ENCODE measurements at regions not wholly inside any gene's neighbourhood (a gene's known extent, or its start where the extent isn't known, plus 50 kb on each side); places are given as distances from the start of the nearest gene placed in this dataset.

GRCh38 chr11:110000031-110000502 is 93.1 kb upstream of the ZC3H12C start:
- no peak for DNase-seq
- 75% methylated on average over 6 of the region's 6 CpGs; no CpG with 5 or more reads in 1 of the 2 experiments for whole genome bisulfite sequencing, 2 experiments (ENCODE audit: insufficient coverage in 1 of 2, insufficient read length in 1 of 2)
- H3K4me3 Mint-ChIP-seq: no peak overlapping the region
- Histone ChIP-seq H3K4me3 (ENCODE audit: low read length) (no peak overlapping the region), H3K36me3 (ENCODE audit: control insufficient read depth, insufficient read depth, low read length) (no peaks in the 10 kb centered on the region), H3K9ac (ENCODE audit: extremely low read depth, low read length, poor library complexity, severe bottlenecking) (no peak overlapping the region), H3K9me3 (ENCODE audit: control insufficient read depth, low read length) (no peaks in the 10 kb centered on the region), H3K27me3 (ENCODE audit: control insufficient read depth, insufficient read depth, low read length, poor library complexity, severe bottlenecking) (no peaks in the 10 kb centered on the region), H3K4me1 (ENCODE audit: control insufficient read depth, insufficient read depth, low read length) (no peaks in the 10 kb centered on the region), H3K27ac (ENCODE audit: low read depth, low read length) (no peak overlapping the region)
- no peaks in the 10 kb centered on the region for H3K4me1 Mint-ChIP-seq
- H3K27me3 Mint-ChIP-seq (ENCODE audit: insufficient read depth): no peaks in the 10 kb centered on the region
- no peaks in the 10 kb centered on the region for H3K9me3 Mint-ChIP-seq
- H3K27ac Mint-ChIP-seq: no peak overlapping the region
- TF ChIP-seq, protein P1, sequence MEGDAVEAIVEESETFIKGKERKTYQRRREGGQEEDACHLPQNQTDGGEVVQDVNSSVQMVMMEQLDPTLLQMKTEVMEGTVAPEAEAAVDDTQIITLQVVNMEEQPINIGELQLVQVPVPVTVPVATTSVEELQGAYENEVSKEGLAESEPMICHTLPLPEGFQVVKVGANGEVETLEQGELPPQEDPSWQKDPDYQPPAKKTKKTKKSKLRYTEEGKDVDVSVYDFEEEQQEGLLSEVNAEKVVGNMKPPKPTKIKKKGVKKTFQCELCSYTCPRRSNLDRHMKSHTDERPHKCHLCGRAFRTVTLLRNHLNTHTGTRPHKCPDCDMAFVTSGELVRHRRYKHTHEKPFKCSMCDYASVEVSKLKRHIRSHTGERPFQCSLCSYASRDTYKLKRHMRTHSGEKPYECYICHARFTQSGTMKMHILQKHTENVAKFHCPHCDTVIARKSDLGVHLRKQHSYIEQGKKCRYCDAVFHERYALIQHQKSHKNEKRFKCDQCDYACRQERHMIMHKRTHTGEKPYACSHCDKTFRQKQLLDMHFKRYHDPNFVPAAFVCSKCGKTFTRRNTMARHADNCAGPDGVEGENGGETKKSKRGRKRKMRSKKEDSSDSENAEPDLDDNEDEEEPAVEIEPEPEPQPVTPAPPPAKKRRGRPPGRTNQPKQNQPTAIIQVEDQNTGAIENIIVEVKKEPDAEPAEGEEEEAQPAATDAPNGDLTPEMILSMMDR (conservative IDR thresholded peaks at IDR 0.05): no peak
- H3K36me3 Mint-ChIP-seq (ENCODE audit: low read depth): no peaks in the 10 kb centered on the region

- H3K4me3 ChIP-seq (ENCODE audit: low read length): no peak overlapping the region
- H3K4me3 Mint-ChIP-seq: no peak overlapping the region
- H3K9me3 Mint-ChIP-seq: no peaks in the 10 kb centered on the region
- H3K27ac Mint-ChIP-seq: no peak overlapping the region
- H3K36me3 Mint-ChIP-seq (ENCODE audit: low read depth): no peaks in the 10 kb centered on the region
- TF ChIP-seq, protein P1 (conservative IDR thresholded peaks at IDR 0.05): no peak
- H3K36me3 ChIP-seq (ENCODE audit: control insufficient read depth, insufficient read depth, low read length): no peaks in the 10 kb centered on the region
- no peak for DNase-seq
- H3K27ac ChIP-seq (ENCODE audit: low read depth, low read length): no peak overlapping the region
- no peaks in the 10 kb centered on the region for H3K4me1 Mint-ChIP-seq
- WGBS, 2 experiments (ENCODE audit: insufficient coverage in 1 of 2, insufficient read length in 1 of 2): 80 to 87% methylated on average over 2 to 3 of the region's 3 CpGs
- H3K9me3 ChIP-seq (ENCODE audit: control insufficient read depth, low read length): no peaks in the 10 kb centered on the region
- no peaks in the 10 kb centered on the region for H3K4me1 ChIP-seq (ENCODE audit: control insufficient read depth, insufficient read depth, low read length)
- no peak overlapping the region for H3K9ac ChIP-seq (ENCODE audit: extremely low read depth, low read length, poor library complexity, severe bottlenecking)
- H3K27me3 Mint-ChIP-seq (ENCODE audit: insufficient read depth): no peaks in the 10 kb centered on the region
- no peaks in the 10 kb centered on the region for H3K27me3 ChIP-seq (ENCODE audit: control insufficient read depth, insufficient read depth, low read length, poor library complexity, severe bottlenecking)
These were observed 92.3 kb upstream of the ZC3H12C start for GRCh38 chr11:110000850-110001249.

GRCh38 chr11:110003426-110003825 is 89.8 kb upstream of the ZC3H12C start:
- WGBS, 2 experiments (ENCODE audit: insufficient coverage in 1 of 2, insufficient read length in 1 of 2): 92 to 100% methylated on average over 2 to 3 of the region's 3 CpGs
- H3K4me3 ChIP-seq (ENCODE audit: low read length): no peak overlapping the region
- Mint-ChIP-seq H3K4me1 (no peaks in the 10 kb centered on the region), H3K9me3 (no peaks in the 10 kb centered on the region), H3K27ac (no peak overlapping the region), H3K36me3 (ENCODE audit: low read depth) (no peaks in the 10 kb centered on the region), H3K4me3 (no peak overlapping the region), H3K27me3 (ENCODE audit: insufficient read depth) (no peaks in the 10 kb centered on the region)
- no peaks in the 10 kb centered on the region for H3K4me1 ChIP-seq (ENCODE audit: control insufficient read depth, insufficient read depth, low read length)
- no peak overlapping the region for H3K27ac ChIP-seq (ENCODE audit: low read depth, low read length)
- no peaks in the 10 kb centered on the region for H3K27me3 ChIP-seq (ENCODE audit: control insufficient read depth, insufficient read depth, low read length, poor library complexity, severe bottlenecking)
- H3K9me3 ChIP-seq (ENCODE audit: control insufficient read depth, low read length): no peaks in the 10 kb centered on the region
- no peak overlapping the region for H3K9ac ChIP-seq (ENCODE audit: extremely low read depth, low read length, poor library complexity, severe bottlenecking)
- H3K36me3 ChIP-seq (ENCODE audit: control insufficient read depth, insufficient read depth, low read length): no peaks in the 10 kb centered on the region
- TF ChIP-seq, protein P1 (conservative IDR thresholded peaks at IDR 0.05): no peak
- DNase-seq: no peak
